Type B pancreatic cell (in vitro differentiated cells): ENCODE measurements at regions not wholly inside any gene's neighbourhood (a gene's known extent, or its start where the extent isn't known, plus 50 kb on each side); places are given as distances from the start of the nearest gene placed in this dataset.

Experiments
- DNase-seq: peaks from one replicate; pipeline ENCODE4 v3.0.0; 2021; ENCODE audit warnings: mixed read lengths; ENCODE audit not compliant: unreplicated experiment; ENCODE audit errors: extremely low spot score
- H3K27ac Mint-ChIP-seq: 2 replicates; pipeline ENCODE4 v1.8.0; 2021; ENCODE audit warnings: mild to moderate bottlenecking, mixed read lengths
- H3K27me3 Mint-ChIP-seq: 2 replicates; pipeline ENCODE4 v1.8.0; 2021; ENCODE audit warnings: mixed read lengths
- H3K36me3 Mint-ChIP-seq: 2 replicates; pipeline ENCODE4 v1.8.0; 2021; ENCODE audit warnings: mixed read lengths
- H3K4me1 Mint-ChIP-seq: one replicate; pipeline ENCODE4 v1.8.0; 2021; ENCODE audit warnings: mixed read lengths; ENCODE audit not compliant: unreplicated experiment
- H3K4me3 Mint-ChIP-seq: 2 replicates; pipeline ENCODE4 v1.8.0; 2021; ENCODE audit warnings: mild to moderate bottlenecking, mixed read lengths
- H3K9me3 Mint-ChIP-seq: 2 replicates; pipeline ENCODE4 v1.8.0; 2021; ENCODE audit warnings: mixed read lengths
- CTCF ChIP-seq: fragments of 200-600 bp; sonication (generic); conservative IDR thresholded peaks from 2 replicates; pipeline ENCODE4 v1.5.0; 2021; ENCODE audit warnings: antibody characterized with exemption, mild to moderate bottlenecking

GRCh38 chr15:79373113-79373512, 59.0 kb upstream of the MINAR1 start:
- TF ChIP-seq CTCF = no peak
- no peaks in the 10 kb centered on the region for H3K9me3 Mint-ChIP-seq
- no peak overlapping the region for H3K27ac Mint-ChIP-seq
- no peak for DNase-seq
- no peaks in the 10 kb centered on the region for H3K27me3 Mint-ChIP-seq
- H3K4me3 Mint-ChIP-seq = no peak overlapping the region
- H3K36me3 Mint-ChIP-seq = peaks cover 8% of the 10 kb centered on the region
- H3K4me1 Mint-ChIP-seq = no peaks in the 10 kb centered on the region

- DNase-seq = no peak
- Mint-ChIP-seq H3K4me1 (no peaks in the 10 kb centered on the region), H3K27ac (no peak overlapping the region), H3K36me3 (peaks cover 8% of the 10 kb centered on the region), H3K27me3 (no peaks in the 10 kb centered on the region), H3K9me3 (no peaks in the 10 kb centered on the region), H3K4me3 (no peak overlapping the region)
- TF ChIP-seq CTCF = no peak
These were observed 58.4 kb upstream of the MINAR1 start for GRCh38 chr15:79373728-79374127.

- peaks cover 4% of the 10 kb centered on the region for H3K4me1 Mint-ChIP-seq
- H3K27me3 Mint-ChIP-seq = no peaks in the 10 kb centered on the region
- no peak for TF ChIP-seq CTCF
- no peak overlapping the region for H3K4me3 Mint-ChIP-seq
- H3K36me3 Mint-ChIP-seq = peaks cover 8% of the 10 kb centered on the region
- no peaks in the 10 kb centered on the region for H3K9me3 Mint-ChIP-seq
- DNase-seq = no peak
- H3K27ac Mint-ChIP-seq = no peak overlapping the region
These were observed 55.8 kb upstream of the MINAR1 start for GRCh38 chr15:79376383-79376782.

- Mint-ChIP-seq H3K9me3 (no peaks in the 10 kb centered on the region), H3K36me3 (peaks cover 8% of the 10 kb centered on the region), H3K4me1 (peaks cover 4% of the 10 kb centered on the region), H3K27ac (no peak overlapping the region), H3K27me3 (no peaks in the 10 kb centered on the region), H3K4me3 (no peak overlapping the region)
- TF ChIP-seq CTCF = no peak
- no peak for DNase-seq
These were observed 53.6 kb upstream of the MINAR1 start for GRCh38 chr15:79378394-79379109.

- Mint-ChIP-seq H3K9me3 (no peaks in the 10 kb centered on the region), H3K4me3 (no peak overlapping the region), H3K4me1 (peaks cover 4% of the 10 kb centered on the region), H3K27ac (no peak overlapping the region), H3K36me3 (no peaks in the 10 kb centered on the region), H3K27me3 (no peaks in the 10 kb centered on the region)
- DNase-seq = peak; percentile 79
- peak; percentile 94 for TF ChIP-seq CTCF
These were observed 51.2 kb upstream of the MINAR1 start for GRCh38 chr15:79380755-79381497.
